H9 (cell line): ENCODE measurements at regions not wholly inside any gene's neighbourhood (a gene's known extent, or its start where the extent isn't known, plus 50 kb on each side); places are given as distances from the start of the nearest gene placed in this dataset.

Source experiments
- DNase-seq: peaks from one replicate; pipeline ENCODE4 v3.0.0-alpha.2; 2017
- H2AFZ ChIP-seq: one replicate; pipeline ENCODE4 v1.6.1; 2013; ENCODE audit warnings: mild to moderate bottlenecking, low read length, control low read depth, moderate library complexity
- H2AK5ac ChIP-seq: 2 replicates; pipeline ENCODE4 v1.6.1; 2013; ENCODE audit warnings: low read length, control low read depth, mixed read lengths; ENCODE audit not compliant: insufficient read length
- H2BK120ac ChIP-seq: one replicate; pipeline ENCODE4 v1.6.1; 2013; ENCODE audit warnings: low read depth, mild to moderate bottlenecking, low read length, control low read depth, inconsistent platforms; ENCODE audit not compliant: poor library complexity, severe bottlenecking
- H2BK12ac ChIP-seq: 2 replicates; pipeline ENCODE4 v1.6.1; 2013; ENCODE audit warnings: low read length, control low read depth, mixed read lengths, low read depth; ENCODE audit not compliant: insufficient read length
- H2BK15ac ChIP-seq: 2 replicates; pipeline ENCODE4 v1.6.1; 2013; ENCODE audit warnings: low read depth, low read length, control low read depth
- H2BK20ac ChIP-seq: one replicate; pipeline ENCODE4 v1.6.1; 2013; ENCODE audit warnings: low read depth, mild to moderate bottlenecking, low read length, control low read depth, inconsistent platforms; ENCODE audit not compliant: poor library complexity, severe bottlenecking
- H2BK5ac ChIP-seq: 2 replicates; pipeline ENCODE4 v1.6.1; 2013; ENCODE audit warnings: low read length, control low read depth, mixed read lengths; ENCODE audit not compliant: insufficient read length
- H3K14ac ChIP-seq: 2 replicates; pipeline ENCODE4 v1.6.1; 2013; ENCODE audit warnings: low read length, control low read depth; ENCODE audit not compliant: insufficient read depth
- H3K18ac ChIP-seq: 2 replicates; pipeline ENCODE4 v1.6.1; 2013; ENCODE audit warnings: low read depth, mild to moderate bottlenecking, mixed read lengths, low read length, control low read depth; ENCODE audit not compliant: insufficient read length
- H3K23ac ChIP-seq: 2 replicates; pipeline ENCODE4 v1.6.1; 2013; ENCODE audit warnings: low read length, control low read depth, mixed read lengths, low read depth; ENCODE audit not compliant: insufficient read length
- H3K23me2 ChIP-seq: 2 replicates; pipeline ENCODE4 v1.6.1; 2013; ENCODE audit warnings: low read depth, mild to moderate bottlenecking, mixed read lengths, low read length, control low read depth; ENCODE audit not compliant: insufficient read length, poor library complexity, severe bottlenecking
- H3K27ac ChIP-seq: 2 replicates; pipeline ENCODE4 v1.5.1; 2013; ENCODE audit warnings: low read length, control low read depth, mixed read lengths, low read depth; ENCODE audit not compliant: insufficient read length
- H3K27me3 ChIP-seq: 2 replicates; pipeline ENCODE4 v1.6.1; 2013; ENCODE audit warnings: low read length, control low read depth, inconsistent platforms; ENCODE audit not compliant: insufficient read depth
- H3K4ac ChIP-seq: 2 replicates; pipeline ENCODE4 v1.6.1; 2013; ENCODE audit warnings: low read depth, mild to moderate bottlenecking, control low read depth, inconsistent platforms, low read length, moderate library complexity
- H3K4me1 ChIP-seq: 2 replicates; pipeline ENCODE4 v1.6.1; 2013; ENCODE audit warnings: low read length, control low read depth, inconsistent platforms; ENCODE audit not compliant: insufficient read depth
- H3K4me2 ChIP-seq: 2 replicates; pipeline ENCODE4 v1.6.1; 2013; ENCODE audit warnings: low read length, control low read depth, mixed read lengths; ENCODE audit not compliant: insufficient read length, insufficient read depth
- H3K56ac ChIP-seq: 2 replicates; pipeline ENCODE4 v1.6.1; 2013; ENCODE audit warnings: low read depth, mild to moderate bottlenecking, mixed read lengths, low read length, control low read depth; ENCODE audit not compliant: insufficient read length
- H3K79me1 ChIP-seq: 2 replicates; pipeline ENCODE4 v1.6.1; 2013; ENCODE audit warnings: low read depth, mild to moderate bottlenecking, moderate library complexity, low read length, control low read depth, inconsistent platforms; ENCODE audit not compliant: insufficient read depth, poor library complexity, severe bottlenecking
- H3K79me2 ChIP-seq: 2 replicates; pipeline ENCODE4 v1.6.1; 2013; ENCODE audit warnings: low read length, control low read depth, inconsistent platforms; ENCODE audit not compliant: insufficient read depth
- H3K9ac ChIP-seq: 2 replicates; pipeline ENCODE4 v1.6.1; 2013; ENCODE audit warnings: low read length, control low read depth, mixed read lengths; ENCODE audit not compliant: insufficient read length; ENCODE audit errors: extremely low read depth
- H3K9me3 ChIP-seq: one replicate; pipeline ENCODE4 v1.6.1; 2013; ENCODE audit warnings: low read depth, low read length, inconsistent platforms; ENCODE audit not compliant: control insufficient read depth
- H3T11ph ChIP-seq: one replicate; pipeline ENCODE4 v1.6.1; 2013; ENCODE audit warnings: mild to moderate bottlenecking, low read length, control low read depth, inconsistent platforms
- H4K20me1 ChIP-seq: one replicate; pipeline ENCODE4 v1.6.1; 2013; ENCODE audit not compliant: control insufficient read depth, insufficient read length, insufficient read depth
- H4K5ac ChIP-seq: 2 replicates; pipeline ENCODE4 v1.6.1; 2013; ENCODE audit warnings: low read depth, mild to moderate bottlenecking, mixed read lengths, low read length, control low read depth; ENCODE audit not compliant: insufficient read length
- H4K8ac ChIP-seq: replicated peaks from 2 replicates; pipeline ENCODE4 v1.6.1; 2013; ENCODE audit warnings: low read length, control low read depth, mixed read lengths, low read depth; ENCODE audit not compliant: insufficient read length
- H4K91ac ChIP-seq: 2 replicates; pipeline ENCODE4 v1.6.1; 2013; ENCODE audit warnings: low read depth, mild to moderate bottlenecking, moderate library complexity, mixed read lengths, low read length, control low read depth; ENCODE audit not compliant: insufficient read length
- H3K27ac Mint-ChIP-seq, 3 experiments: 2 replicates in 2 of 3; 3 replicates in 1 of 3; pipeline ENCODE4 v1.8.0; 2020 to 2021; ENCODE audit warnings: mixed read lengths in 3 of 3, mild to moderate bottlenecking in 1 of 3, moderate library complexity in 1 of 3
- H3K27me3 Mint-ChIP-seq: 2 replicates; pipeline ENCODE4 v1.8.0; 2021; ENCODE audit warnings: low read depth, mild to moderate bottlenecking, moderate library complexity, mixed read lengths
- H3K36me3 Mint-ChIP-seq, 3 experiments: 2 replicates in 2 of 3; 3 replicates in 1 of 3; pipeline ENCODE4 v1.8.0; 2020 to 2021; ENCODE audit warnings: low read depth in 3 of 3, mixed read lengths in 3 of 3; ENCODE audit not compliant: insufficient read depth in 1 of 3
- H3K4me1 Mint-ChIP-seq, 2 experiments: 2 replicates each; pipeline ENCODE4 v1.8.0; 2020; ENCODE audit warnings: mixed read lengths in 2 of 2
- H3K4me3 Mint-ChIP-seq, 2 experiments: 2 replicates in 1 of 2; 3 replicates in 1 of 2; pipeline ENCODE4 v1.8.0; 2020 to 2021; ENCODE audit warnings: mild to moderate bottlenecking in 2 of 2, mixed read lengths in 2 of 2, moderate library complexity in 1 of 2
- H3K9me3 Mint-ChIP-seq, 2 experiments: 2 replicates in 1 of 2; 3 replicates in 1 of 2; pipeline ENCODE4 v1.8.0; 2020; ENCODE audit warnings: mild to moderate bottlenecking in 2 of 2, mixed read lengths in 2 of 2, moderate library complexity in 1 of 2
- WGBS: extraction: QIAGEN DNeasy Blood & Tissue Kit; methylation state at CpG from one replicate; pipeline ENCODE4 v1.1.7; 2013; ENCODE audit warnings: missing lambda C conversion rate, low lambda C conversion rate, mixed read lengths; ENCODE audit not compliant: insufficient read length; ENCODE audit errors: extremely low coverage; 5-methylcytosine and 5-hydroxymethylcytosine counted together
- TF ChIP-seq, protein P1 (sequence below): fragments of 200-600 bp; sonication (generic); conservative IDR thresholded peaks from 3 replicates; pipeline ENCODE4 v1.8.0; 2021; ENCODE audit warnings: antibody characterized with exemption, mild to moderate bottlenecking

DNA sequence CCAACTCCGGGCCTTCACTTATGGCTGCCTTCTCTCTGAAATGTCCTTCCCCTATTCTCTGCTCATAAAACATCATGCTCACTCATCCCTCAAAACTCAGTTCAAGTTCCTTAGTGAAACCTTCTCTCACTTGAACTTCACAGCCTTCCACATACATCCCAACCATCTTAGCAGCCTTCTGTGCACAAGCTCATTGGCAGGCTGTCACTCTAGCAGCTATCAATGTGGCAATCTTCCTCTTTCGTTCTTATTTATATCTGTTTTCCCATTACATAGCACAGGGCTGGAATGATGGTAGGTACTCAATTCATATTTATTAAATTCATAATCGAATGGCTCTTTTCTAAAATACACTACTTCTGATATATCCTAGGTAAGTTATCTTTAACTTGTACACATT is 66.4 kb upstream of the MCTP2 start:
- H2BK5ac ChIP-seq, result no peak overlapping the region
- H3K23ac ChIP-seq, result no peak overlapping the region
- no peaks in the 10 kb centered on the region for H3K79me2 ChIP-seq
- no peak overlapping the region for H2BK120ac ChIP-seq
- no peaks in the 10 kb centered on the region for H3K9me3 ChIP-seq
- H3K23me2 ChIP-seq, result no peaks in the 10 kb centered on the region
- H2BK15ac ChIP-seq, result no peak overlapping the region
- no peak overlapping the region for H3K18ac ChIP-seq
- Mint-ChIP-seq H3K36me3 (no peaks in the 10 kb centered on the region), H3K4me3 (no peak overlapping the region), H3K27me3 (no peaks in the 10 kb centered on the region), H3K4me1 (peaks cover 0 to 3% of the 10 kb centered on the region in 2 experiments; a peak in 1 of 4 replicates), H3K9me3 (no peaks in the 10 kb centered on the region), H3K27ac (no peak overlapping the region)
- H4K91ac ChIP-seq, result no peak overlapping the region
- H3K4ac ChIP-seq, result no peak overlapping the region
- H2AK5ac ChIP-seq, result no peak overlapping the region
- WGBS, result no CpG with 5 or more reads among the region's 3 CpGs
- no peaks in the 10 kb centered on the region for H3K4me1 ChIP-seq
- no peak overlapping the region for H2BK20ac ChIP-seq
- DNase-seq, result no peak
- H3K27me3 ChIP-seq, result no peaks in the 10 kb centered on the region
- no peak overlapping the region for H2AFZ ChIP-seq
- H2BK12ac ChIP-seq, result no peak overlapping the region
- no peaks in the 10 kb centered on the region for H4K20me1 ChIP-seq
- no peak overlapping the region for H3K9ac ChIP-seq
- no peak overlapping the region for H3K27ac ChIP-seq
- H3K79me1 ChIP-seq, result no peaks in the 10 kb centered on the region
- no peak overlapping the region for H3K56ac ChIP-seq
- no peak overlapping the region for H4K8ac ChIP-seq
- TF ChIP-seq, protein P1, sequence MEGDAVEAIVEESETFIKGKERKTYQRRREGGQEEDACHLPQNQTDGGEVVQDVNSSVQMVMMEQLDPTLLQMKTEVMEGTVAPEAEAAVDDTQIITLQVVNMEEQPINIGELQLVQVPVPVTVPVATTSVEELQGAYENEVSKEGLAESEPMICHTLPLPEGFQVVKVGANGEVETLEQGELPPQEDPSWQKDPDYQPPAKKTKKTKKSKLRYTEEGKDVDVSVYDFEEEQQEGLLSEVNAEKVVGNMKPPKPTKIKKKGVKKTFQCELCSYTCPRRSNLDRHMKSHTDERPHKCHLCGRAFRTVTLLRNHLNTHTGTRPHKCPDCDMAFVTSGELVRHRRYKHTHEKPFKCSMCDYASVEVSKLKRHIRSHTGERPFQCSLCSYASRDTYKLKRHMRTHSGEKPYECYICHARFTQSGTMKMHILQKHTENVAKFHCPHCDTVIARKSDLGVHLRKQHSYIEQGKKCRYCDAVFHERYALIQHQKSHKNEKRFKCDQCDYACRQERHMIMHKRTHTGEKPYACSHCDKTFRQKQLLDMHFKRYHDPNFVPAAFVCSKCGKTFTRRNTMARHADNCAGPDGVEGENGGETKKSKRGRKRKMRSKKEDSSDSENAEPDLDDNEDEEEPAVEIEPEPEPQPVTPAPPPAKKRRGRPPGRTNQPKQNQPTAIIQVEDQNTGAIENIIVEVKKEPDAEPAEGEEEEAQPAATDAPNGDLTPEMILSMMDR, result no peak
- H3K14ac ChIP-seq, result no peak overlapping the region
- no peak overlapping the region for H3K4me2 ChIP-seq
- no peak overlapping the region for H3T11ph ChIP-seq
- no peak overlapping the region for H4K5ac ChIP-seq
